HG03469 (cell line): ENCODE measurements at regions not wholly inside any gene's neighbourhood (a gene's known extent, or its start where the extent isn't known, plus 50 kb on each side); places are given as distances from the start of the nearest gene placed in this dataset.

Source experiments
- ATAC-seq: cut with Tn5 transposase; IDR thresholded peaks from one replicate; pipeline ENCODE4 v1.9.1; 2021; ENCODE audit warnings: mild to moderate bottlenecking, moderate library complexity, moderate number of reproducible peaks; ENCODE audit not compliant: unreplicated experiment

GRCh38 chr16:51696376-51696775 lies 545.3 kb upstream of the SALL1 start:
- ATAC-seq = no peak

GRCh38 chr16:51691109-51691508 lies 540.0 kb upstream of the SALL1 start:
- ATAC-seq = no peak

GRCh38 chr16:51685498-51685897 lies 534.4 kb upstream of the SALL1 start:
- no peak for ATAC-seq

GRCh38 chr16:51683882-51684281 lies 532.8 kb upstream of the SALL1 start:
- ATAC-seq = no peak

GRCh38 chr16:51682905-51683304 lies 531.8 kb upstream of the SALL1 start:
- no peak for ATAC-seq

- no peak for ATAC-seq
These were observed 523.5 kb upstream of the SALL1 start for GRCh38 chr16:51674615-51675014.

- no peak for ATAC-seq
These were observed 519.5 kb upstream of the SALL1 start for GRCh38 chr16:51670527-51670926.

- ATAC-seq = no peak
These were observed 515.8 kb upstream of the SALL1 start for GRCh38 chr16:51666821-51667220.

GRCh38 chr16:51666074-51666473 lies 515.0 kb upstream of the SALL1 start:
- no peak for ATAC-seq

- ATAC-seq = no peak
These were observed 514.4 kb upstream of the SALL1 start for GRCh38 chr16:51665436-51665998.

- no peak for ATAC-seq
These were observed 507.5 kb upstream of the SALL1 start for GRCh38 chr16:51658531-51658930.

- ATAC-seq = no peak
These were observed 506.8 kb upstream of the SALL1 start for GRCh38 chr16:51657848-51658247.

- no peak for ATAC-seq
These were observed 504.2 kb upstream of the SALL1 start for GRCh38 chr16:51655249-51655648.

- ATAC-seq = no peak
These were observed 500.0 kb upstream of the SALL1 start for GRCh38 chr16:51651061-51651466.

GRCh38 chr16:51649631-51650030 lies 498.6 kb upstream of the SALL1 start:
- ATAC-seq = no peak

- ATAC-seq = no peak
These were observed 497.5 kb upstream of the SALL1 start for GRCh38 chr16:51648526-51648925.

- ATAC-seq = no peak
These were observed 490.2 kb upstream of the SALL1 start for GRCh38 chr16:51641191-51641765.

GRCh38 chr16:51640196-51640595 lies 489.1 kb upstream of the SALL1 start:
- no peak for ATAC-seq

- ATAC-seq = no peak
These were observed 487.5 kb upstream of the SALL1 start for GRCh38 chr16:51638339-51639135.

GRCh38 chr16:51637770-51638094 lies 486.7 kb upstream of the SALL1 start:
- no peak for ATAC-seq

GRCh38 chr16:51636920-51637769 lies 486.1 kb upstream of the SALL1 start:
- ATAC-seq = no peak

- no peak for ATAC-seq
These were observed 484.1 kb upstream of the SALL1 start for GRCh38 chr16:51635181-51635580.
